Mucosa of rectum (tissue), 2 donors: ENCODE measurements at regions not wholly inside any gene's neighbourhood (a gene's known extent, or its start where the extent isn't known, plus 50 kb on each side); places are given as distances from the start of the nearest gene placed in this dataset.
"Not testable (repeated sequence)": the region's sequence is repeated elsewhere in the genome, so short reads cannot be mapped to it uniquely, and the experiment has no call there.

Experiments
- H3K27ac ChIP-seq, 2 donors: one replicate each; pipeline ENCODE4 v1.7.0; 2013; ENCODE audit warnings: inconsistent platforms in 2 of 2, low read depth in 2 of 2, low read length in 2 of 2
- H3K27me3 ChIP-seq, 2 donors: one replicate each; pipeline ENCODE4 v1.7.0; 2013; ENCODE audit warnings: low read length in 2 of 2; ENCODE audit not compliant: control insufficient read depth in 2 of 2, insufficient read depth in 2 of 2
- H3K36me3 ChIP-seq, 2 donors: one replicate each; pipeline ENCODE4 v1.7.0; 2013; ENCODE audit warnings: low read length in 2 of 2; ENCODE audit not compliant: control insufficient read depth in 2 of 2, insufficient read depth in 2 of 2
- H3K4me1 ChIP-seq, 2 donors: one replicate each; pipeline ENCODE4 v1.7.0; 2013; ENCODE audit warnings: low read length in 2 of 2, mild to moderate bottlenecking in 1 of 2; ENCODE audit not compliant: control insufficient read depth in 2 of 2, insufficient read depth in 2 of 2
- H3K4me3 ChIP-seq, 2 donors: one replicate each; pipeline ENCODE4 v1.7.0; 2013; ENCODE audit warnings: low read length in 2 of 2
- H3K9ac ChIP-seq, 2 donors: one replicate each; pipeline ENCODE4 v1.7.0; 2013; ENCODE audit warnings: low read length in 2 of 2, low read depth in 1 of 2, mild to moderate bottlenecking in 1 of 2
- H3K9me3 ChIP-seq, 2 donors: one replicate each; pipeline ENCODE4 v1.7.0; 2013; ENCODE audit warnings: low read length in 2 of 2; ENCODE audit not compliant: control insufficient read depth in 2 of 2
- donor health status: healthy.
- donor health status: Normal muscosa, but diverticular disease.

DNA sequence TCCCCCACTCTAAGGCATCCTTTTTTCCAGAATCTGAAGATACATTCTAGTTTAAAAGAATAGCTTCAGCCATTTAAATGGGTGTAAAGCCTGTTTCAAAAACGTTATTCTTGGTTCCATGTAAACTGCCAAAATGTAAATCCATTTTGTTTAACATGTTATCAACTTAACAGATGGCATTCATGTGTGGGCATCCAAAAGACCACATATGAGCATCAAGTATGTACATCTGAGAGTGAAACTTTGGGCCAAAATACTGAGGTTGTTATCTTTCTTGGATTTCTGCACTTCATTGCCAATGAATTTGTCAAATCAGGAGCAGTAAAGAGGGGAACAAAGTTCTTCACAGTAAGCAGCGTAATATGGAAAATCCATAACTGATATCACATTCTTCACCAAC is 395.4 kb downstream of the ZNF804A start:
- no peak overlapping the region for H3K9ac ChIP-seq
- no peak overlapping the region for H3K27ac ChIP-seq
- H3K36me3 ChIP-seq, result no peaks in the 10 kb centered on the region
- H3K27me3 ChIP-seq, result no peaks in the 10 kb centered on the region
- no peaks in the 10 kb centered on the region for H3K4me1 ChIP-seq
- no peak overlapping the region for H3K4me3 ChIP-seq
- peaks cover 0 to 3% of the 10 kb centered on the region in 2 donors for H3K9me3 ChIP-seq

DNA sequence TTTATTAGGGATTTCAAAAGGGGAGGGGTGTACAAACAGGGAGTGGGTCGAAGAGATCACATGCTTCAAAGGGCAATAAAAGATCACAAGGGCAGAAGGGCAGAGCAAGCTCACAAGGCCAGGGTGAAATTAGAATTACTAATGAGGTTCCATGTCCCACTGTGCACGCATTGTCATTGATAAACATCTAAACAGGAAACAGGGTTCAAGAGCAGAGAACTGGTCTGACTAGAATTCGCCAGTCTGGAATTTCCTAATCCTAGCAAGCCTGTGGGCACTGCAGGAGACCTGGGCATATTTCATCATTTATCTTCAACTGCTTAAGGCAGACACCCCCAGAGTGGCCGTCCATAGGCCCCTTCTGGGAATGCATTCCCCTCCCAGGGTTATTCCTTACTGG is 408.2 kb downstream of the ZNF804A start:
- no peaks in the 10 kb centered on the region for H3K27me3 ChIP-seq
- no peaks in the 10 kb centered on the region for H3K9me3 ChIP-seq

DNA sequence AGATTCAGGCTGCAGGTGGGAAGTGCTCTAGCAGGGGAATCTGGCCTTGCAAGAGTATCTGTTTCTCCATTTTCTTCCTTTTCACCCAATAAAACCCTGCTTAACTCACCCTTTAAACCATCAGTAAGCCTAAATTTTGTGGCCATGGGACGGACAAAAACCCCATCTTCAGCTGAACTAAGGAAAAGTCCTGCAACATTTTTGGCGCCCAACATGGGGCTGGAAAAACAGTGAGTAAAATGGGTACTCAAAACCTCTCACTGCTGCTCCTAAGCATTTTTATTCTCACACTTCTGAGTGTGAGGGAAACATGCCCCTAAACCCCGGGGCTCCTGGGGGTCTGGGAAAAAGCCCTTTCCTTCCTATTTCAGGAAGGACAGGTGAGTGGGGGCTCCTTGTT is 414.3 kb downstream of the ZNF804A start:
- Histone ChIP-seq H3K36me3 (no peaks in the 10 kb centered on the region), H3K27me3 (no peaks in the 10 kb centered on the region), H3K4me1 (no peaks in the 10 kb centered on the region), H3K9ac (no peak overlapping the region), H3K27ac (no peak overlapping the region), H3K9me3 (peaks cover 3 to 6% of the 10 kb centered on the region in 2 donors), H3K4me3 (no peak overlapping the region)

More for the DNA sequence above, 408.2 kb downstream of the ZNF804A start:
- H3K4me1 ChIP-seq, result no peaks in the 10 kb centered on the region
- H3K4me3 ChIP-seq, result no peak overlapping the region
- no peak overlapping the region for H3K27ac ChIP-seq
- H3K36me3 ChIP-seq, result no peaks in the 10 kb centered on the region
- no peak overlapping the region for H3K9ac ChIP-seq

DNA sequence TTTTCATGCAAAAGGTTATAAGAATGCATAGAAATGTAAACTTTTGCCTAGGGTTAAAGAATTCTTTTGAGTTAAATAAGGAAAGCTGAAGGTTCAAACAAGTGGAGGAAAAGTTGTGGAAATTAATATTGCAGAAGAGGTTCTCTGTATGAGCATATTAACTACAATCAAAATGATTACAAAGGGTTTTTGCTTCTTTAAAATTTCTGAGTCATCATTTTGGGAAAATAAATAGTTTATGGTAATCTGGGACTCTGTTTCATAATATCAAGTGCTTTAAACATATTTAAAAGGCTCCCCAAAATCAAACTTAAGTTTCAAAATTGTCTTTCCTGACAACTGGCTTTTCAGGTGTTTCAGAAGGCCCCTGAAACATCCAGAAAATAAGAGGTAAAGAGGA is 415.7 kb downstream of the ZNF804A start:
- no peaks in the 10 kb centered on the region for H3K36me3 ChIP-seq
- no peak overlapping the region for H3K9ac ChIP-seq
- no peak overlapping the region for H3K27ac ChIP-seq
- no peaks in the 10 kb centered on the region for H3K27me3 ChIP-seq
- peaks cover 3 to 6% of the 10 kb centered on the region in 2 donors for H3K9me3 ChIP-seq
- no peaks in the 10 kb centered on the region for H3K4me1 ChIP-seq
- no peak overlapping the region for H3K4me3 ChIP-seq

DNA sequence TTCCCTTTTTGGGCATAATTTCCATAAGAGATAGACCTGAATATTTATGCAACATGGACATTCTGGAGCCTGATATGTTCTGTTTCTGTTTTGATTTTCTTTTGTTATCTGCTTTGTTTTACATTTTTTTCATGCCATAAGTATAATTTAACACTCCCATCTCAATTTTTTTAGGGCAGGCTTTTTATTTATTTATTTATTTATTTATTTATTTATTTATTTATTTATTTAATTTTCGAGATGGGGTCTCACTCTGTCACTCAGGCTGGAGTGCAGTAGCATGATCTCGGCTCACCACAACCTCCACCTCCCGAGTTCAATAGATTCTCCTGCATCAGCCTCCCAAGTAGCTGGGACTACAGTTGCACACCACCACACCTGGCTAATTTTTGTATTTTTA is 427.6 kb downstream of the ZNF804A start:
- H3K4me1 ChIP-seq, H3K27me3 ChIP-seq, H3K9ac ChIP-seq, H3K36me3 ChIP-seq, H3K9me3 ChIP-seq, H3K27ac ChIP-seq, H3K4me3 ChIP-seq: not testable (repeated sequence)

DNA sequence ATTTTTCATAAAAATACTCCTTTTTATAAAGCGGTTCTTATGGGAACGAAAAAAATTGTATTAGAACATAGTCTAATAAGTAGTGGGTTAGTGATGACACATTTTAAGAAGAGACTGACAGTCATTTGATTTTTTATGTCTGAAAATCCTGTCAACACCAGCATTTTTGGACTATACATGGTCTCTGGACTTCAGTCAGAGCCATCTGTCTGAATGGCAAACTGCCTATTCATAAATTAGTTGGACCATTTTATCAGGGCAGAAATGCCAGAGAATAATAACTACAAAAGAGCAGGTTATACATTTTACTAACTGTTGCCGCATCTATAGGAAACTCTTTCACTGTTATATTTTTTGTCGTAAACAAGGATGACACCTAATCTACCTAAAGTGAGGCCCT is 437.6 kb downstream of the ZNF804A start:
- H3K4me1 ChIP-seq, result no peaks in the 10 kb centered on the region
- H3K27ac ChIP-seq, result no peak overlapping the region
- no peak overlapping the region for H3K4me3 ChIP-seq
- H3K36me3 ChIP-seq, result no peaks in the 10 kb centered on the region
- no peaks in the 10 kb centered on the region for H3K9me3 ChIP-seq
- no peak overlapping the region for H3K9ac ChIP-seq
- H3K27me3 ChIP-seq, result no peaks in the 10 kb centered on the region

DNA sequence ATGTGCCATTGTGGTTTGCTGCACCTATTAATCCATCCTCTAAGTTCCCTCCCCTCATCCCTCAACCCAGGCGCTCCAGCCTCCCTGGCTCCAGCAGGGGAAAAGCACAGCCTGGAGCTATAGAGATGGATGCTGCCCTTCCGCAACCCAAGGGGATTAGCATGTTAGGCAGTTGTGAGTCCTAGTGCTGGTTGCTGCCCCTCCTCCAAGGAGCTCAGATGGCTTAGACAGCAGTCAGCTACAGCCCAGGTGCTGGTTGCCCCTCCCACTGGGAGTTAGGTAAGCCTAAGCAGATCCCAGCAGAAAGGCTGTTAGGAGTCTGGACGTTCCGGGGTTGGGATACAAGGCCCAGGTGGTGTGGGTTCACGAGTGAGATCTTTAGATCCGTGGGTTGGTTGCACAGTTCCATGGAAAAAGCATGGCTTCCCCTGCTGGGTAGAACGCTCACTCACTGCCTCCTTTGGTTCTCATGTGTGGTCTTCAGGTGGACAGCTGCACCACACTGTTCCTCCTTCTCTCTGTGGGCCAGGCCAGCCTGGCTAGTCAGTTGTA is 446.1 kb downstream of the ZNF804A start:
- Histone ChIP-seq H3K9me3 (no peaks in the 10 kb centered on the region), H3K9ac (no peak overlapping the region), H3K36me3 (no peaks in the 10 kb centered on the region), H3K27ac (no peak overlapping the region), H3K4me1 (no peaks in the 10 kb centered on the region), H3K4me3 (no peak overlapping the region), H3K27me3 (no peaks in the 10 kb centered on the region)

DNA sequence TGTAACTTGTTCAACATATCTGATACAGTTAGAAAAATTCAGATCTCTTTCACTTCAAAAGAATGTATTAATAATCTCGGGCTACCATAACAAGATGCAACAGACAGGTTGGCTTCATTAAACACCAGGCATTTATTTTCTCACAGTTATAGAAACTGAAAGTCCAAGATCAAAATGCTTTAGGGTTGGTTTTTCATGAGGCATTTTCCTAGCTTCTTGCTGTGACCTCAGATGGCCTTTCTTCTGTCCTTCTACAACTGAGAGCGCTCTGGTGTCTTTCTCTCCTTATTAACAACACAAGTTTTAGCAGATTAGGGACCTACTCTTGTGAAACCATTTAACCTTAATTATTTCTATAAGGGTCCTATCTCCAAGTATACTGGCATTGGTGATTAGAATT is 452.5 kb downstream of the ZNF804A start:
- Histone ChIP-seq H3K9ac (no peak overlapping the region), H3K4me3 (no peak overlapping the region)

DNA sequence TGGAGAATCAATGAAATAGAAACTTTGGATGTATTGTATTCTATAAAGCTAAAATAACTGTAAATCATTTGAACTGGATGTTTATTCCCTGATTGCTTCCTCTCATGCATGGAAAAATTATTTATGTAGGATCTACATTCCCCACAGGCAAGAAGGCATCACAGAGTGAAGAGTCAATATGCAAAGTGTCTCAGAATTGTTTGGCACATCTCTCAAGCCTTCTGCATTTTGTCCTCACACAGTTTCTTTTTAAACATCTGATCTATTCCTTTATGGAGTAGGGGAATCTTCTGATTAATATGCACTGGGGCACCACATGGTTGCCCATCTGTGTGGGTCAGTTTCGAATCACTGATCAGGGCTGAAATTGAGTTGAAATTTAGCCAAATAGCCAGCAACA is 465.4 kb downstream of the ZNF804A start:
- no peaks in the 10 kb centered on the region for H3K27me3 ChIP-seq
- H3K36me3 ChIP-seq, result no peaks in the 10 kb centered on the region
- H3K27ac ChIP-seq, result no peak overlapping the region
- H3K9ac ChIP-seq, result no peak overlapping the region
- no peaks in the 10 kb centered on the region for H3K4me1 ChIP-seq
- no peaks in the 10 kb centered on the region for H3K9me3 ChIP-seq
- H3K4me3 ChIP-seq, result no peak overlapping the region

More for the DNA sequence above, 452.5 kb downstream of the ZNF804A start:
- no peak overlapping the region for H3K27ac ChIP-seq
- H3K36me3 ChIP-seq, result no peaks in the 10 kb centered on the region
- H3K27me3 ChIP-seq, result no peaks in the 10 kb centered on the region
- no peaks in the 10 kb centered on the region for H3K4me1 ChIP-seq
- no peaks in the 10 kb centered on the region for H3K9me3 ChIP-seq

DNA sequence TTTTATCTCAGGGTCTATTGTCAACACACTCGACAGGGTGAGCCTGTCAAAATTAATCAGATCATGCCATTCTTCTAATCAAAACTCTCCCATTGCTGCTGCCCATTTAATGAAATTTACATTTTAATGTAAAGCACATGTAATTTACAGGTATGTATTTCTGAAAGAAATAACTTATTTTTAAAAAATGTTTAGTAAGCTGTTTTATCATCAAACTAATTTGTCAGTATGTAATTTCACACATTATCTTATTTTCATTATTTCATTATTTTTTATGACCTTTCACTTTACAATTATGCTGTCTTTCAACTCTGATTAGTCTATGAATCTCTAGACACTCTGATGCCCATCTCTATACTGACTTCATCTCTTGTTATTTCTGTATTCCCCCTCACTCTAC is 467.8 kb downstream of the ZNF804A start:
- H3K27ac ChIP-seq, result no peak overlapping the region
- H3K36me3 ChIP-seq, result no peaks in the 10 kb centered on the region
- H3K9ac ChIP-seq, result no peak overlapping the region
- H3K4me3 ChIP-seq, result no peak overlapping the region
- no peaks in the 10 kb centered on the region for H3K27me3 ChIP-seq
- H3K9me3 ChIP-seq, result no peaks in the 10 kb centered on the region
- H3K4me1 ChIP-seq, result no peaks in the 10 kb centered on the region

DNA sequence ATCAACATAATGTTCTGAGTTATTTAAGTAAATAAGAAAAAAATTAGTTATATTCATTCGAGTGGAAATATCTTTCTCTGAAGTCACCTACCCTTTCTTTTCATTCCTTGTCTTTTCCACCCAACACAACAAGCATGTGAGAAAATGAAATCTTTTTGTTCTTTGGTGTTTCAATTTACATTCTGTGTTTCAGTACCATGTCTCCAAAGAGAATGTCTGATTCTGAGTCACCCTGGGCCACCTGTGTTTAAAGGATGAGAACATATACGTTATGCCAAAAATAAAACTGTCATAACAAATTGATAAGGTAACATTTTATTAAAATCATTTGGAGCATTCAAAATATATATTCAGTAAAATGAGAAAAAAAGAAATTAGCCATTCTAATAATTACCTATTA is 470.8 kb downstream of the ZNF804A start:
- Histone ChIP-seq H3K4me3 (no peak overlapping the region), H3K4me1 (no peaks in the 10 kb centered on the region), H3K27me3 (no peaks in the 10 kb centered on the region), H3K9ac (no peak overlapping the region), H3K9me3 (no peaks in the 10 kb centered on the region), H3K27ac (no peak overlapping the region), H3K36me3 (no peaks in the 10 kb centered on the region)
